Kidney (tissue), 13 donors: ENCODE measurements at regions not wholly inside any gene's neighbourhood (a gene's known extent, or its start where the extent isn't known, plus 50 kb on each side); places are given as distances from the start of the nearest gene placed in this dataset.

Experiments
- DNase-seq, 5 donors: peaks; one replicate each; pipeline ENCODE4 v3.0.0-alpha.2; 2013 to 2020
- FAIRE-seq: peaks from 2 replicates; lab custom pipeline; 2012; peaks lifted over from hg19 to GRCh38; lab: Jason Lieb, UNC
- H3K27ac ChIP-seq, 2 donors: one replicate each; pipeline ENCODE4 v1.7.0; 2013; ENCODE audit warnings: low read depth in 2 of 2, low read length in 2 of 2, inconsistent platforms in 1 of 2
- H3K27me3 ChIP-seq: one replicate; pipeline ENCODE4 v1.7.1; 2013; ENCODE audit warnings: low read length, inconsistent platforms; ENCODE audit not compliant: control insufficient read depth, insufficient read depth
- H3K36me3 ChIP-seq, 3 donors: one replicate each; pipeline versions ENCODE4 v1.7.0 to v1.7.1; 2013; ENCODE audit warnings: low read length in 3 of 3, control low read depth in 1 of 3, inconsistent platforms in 1 of 3; ENCODE audit not compliant: insufficient read depth in 3 of 3, control insufficient read depth in 2 of 3
- H3K4me1 ChIP-seq, 3 donors: one replicate each; pipeline versions ENCODE4 v1.7.0 to v1.7.1; 2013; ENCODE audit warnings: low read length in 3 of 3, inconsistent platforms in 1 of 3, low read depth in 1 of 3; ENCODE audit not compliant: control insufficient read depth in 2 of 3, insufficient read depth in 2 of 3
- H3K4me3 ChIP-seq, 3 donors: one replicate each; pipeline versions ENCODE4 v1.7.0 to v1.8.1; 2013; ENCODE audit warnings: low read length in 3 of 3, control low read depth in 1 of 3, inconsistent platforms in 1 of 3
- H3K9ac ChIP-seq, 3 donors: one replicate each; pipeline versions ENCODE4 v1.7.0 to v1.7.1; 2013; ENCODE audit warnings: low read length in 3 of 3, control low read depth in 1 of 3, inconsistent platforms in 1 of 3
- H3K9me3 ChIP-seq, 3 donors: one replicate each; pipeline versions ENCODE4 v1.7.0 to v1.7.1; 2013; ENCODE audit warnings: low read length in 3 of 3, control low read depth in 1 of 3, inconsistent platforms in 1 of 3; ENCODE audit not compliant: control insufficient read depth in 2 of 3, insufficient read depth in 1 of 3
- intact Hi-C: fragments of 100-400 bp; cut with DNase I; formaldehyde crosslinking; loops from one replicate; pipeline ENCODE4 v1.11.1; 2022
- TF ChIP-seq, protein P1 (sequence below): IDR thresholded peaks from 3 replicates; pipeline ENCODE4 v1.5.1; 2012; ENCODE audit warnings: mild to moderate bottlenecking, moderate library complexity, borderline replicate concordance; ENCODE audit not compliant: insufficient read depth; ENCODE audit errors: extremely low read depth
- donor health status: control.
- donor health status: control.
- donor health status: control.
- donor health status: control.
- donor health status: control.
- donor health status: DM: yes; HTN: yes; CAD: no.
- donor health status: Normal renal cell carcinoma (clear cell type).

- intact Hi-C loops = no loop called here
- TF ChIP-seq, protein P1, sequence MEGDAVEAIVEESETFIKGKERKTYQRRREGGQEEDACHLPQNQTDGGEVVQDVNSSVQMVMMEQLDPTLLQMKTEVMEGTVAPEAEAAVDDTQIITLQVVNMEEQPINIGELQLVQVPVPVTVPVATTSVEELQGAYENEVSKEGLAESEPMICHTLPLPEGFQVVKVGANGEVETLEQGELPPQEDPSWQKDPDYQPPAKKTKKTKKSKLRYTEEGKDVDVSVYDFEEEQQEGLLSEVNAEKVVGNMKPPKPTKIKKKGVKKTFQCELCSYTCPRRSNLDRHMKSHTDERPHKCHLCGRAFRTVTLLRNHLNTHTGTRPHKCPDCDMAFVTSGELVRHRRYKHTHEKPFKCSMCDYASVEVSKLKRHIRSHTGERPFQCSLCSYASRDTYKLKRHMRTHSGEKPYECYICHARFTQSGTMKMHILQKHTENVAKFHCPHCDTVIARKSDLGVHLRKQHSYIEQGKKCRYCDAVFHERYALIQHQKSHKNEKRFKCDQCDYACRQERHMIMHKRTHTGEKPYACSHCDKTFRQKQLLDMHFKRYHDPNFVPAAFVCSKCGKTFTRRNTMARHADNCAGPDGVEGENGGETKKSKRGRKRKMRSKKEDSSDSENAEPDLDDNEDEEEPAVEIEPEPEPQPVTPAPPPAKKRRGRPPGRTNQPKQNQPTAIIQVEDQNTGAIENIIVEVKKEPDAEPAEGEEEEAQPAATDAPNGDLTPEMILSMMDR = no peak
- FAIRE-seq = no peak
Observed at GRCh38 chr11:70555078-70555477, 156.7 kb downstream of the CTTN start.

DNA sequence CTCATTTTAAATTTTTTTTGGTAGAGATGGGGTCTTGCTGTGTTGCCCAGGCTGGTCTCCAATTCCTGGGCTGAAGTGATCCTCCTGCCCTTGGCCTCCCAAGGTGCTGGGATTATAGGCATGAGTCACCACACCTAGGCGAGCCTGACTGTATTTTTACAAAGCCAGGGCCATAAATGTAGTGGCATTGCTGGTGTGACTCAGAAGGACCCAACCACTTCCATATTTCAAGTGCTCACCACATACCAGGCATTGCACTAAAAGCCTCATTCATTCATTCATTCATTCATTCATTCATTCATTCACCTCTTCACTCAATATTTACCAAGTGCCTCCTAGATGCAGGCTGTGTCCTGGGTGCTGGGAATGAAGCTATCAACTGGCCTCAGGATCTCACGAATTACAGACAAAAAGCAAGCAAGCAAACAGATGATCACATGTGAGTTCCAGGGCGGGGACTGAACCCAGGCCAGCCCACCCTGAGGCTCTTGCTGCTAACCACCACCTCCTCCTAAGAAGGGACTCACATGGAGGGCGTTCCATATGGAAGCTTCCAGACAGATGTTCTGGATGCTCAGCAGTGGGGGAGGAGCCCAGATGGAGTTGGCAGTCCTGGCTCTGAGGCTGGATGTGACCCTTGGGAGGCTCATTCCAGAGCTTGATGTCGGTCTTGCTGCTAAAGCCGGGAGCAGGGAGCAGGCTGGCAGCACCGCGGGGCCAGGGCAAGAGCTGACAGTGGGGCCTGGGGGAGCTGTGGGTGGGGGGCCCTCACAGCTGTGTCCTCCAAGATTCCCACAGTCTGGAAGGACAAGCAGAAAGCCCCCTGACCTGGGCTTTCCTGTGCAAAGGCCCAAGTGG, 158.8 kb downstream of the CTTN start:
- no peak overlapping the region for H3K9ac ChIP-seq
- H3K27ac ChIP-seq = no peak overlapping the region
- no peaks in the 10 kb centered on the region for H3K27me3 ChIP-seq
- TF ChIP-seq, protein P1 = no peak
- no peak for FAIRE-seq
- H3K9me3 ChIP-seq = no peaks in the 10 kb centered on the region
- intact Hi-C loops = no loop called here
- no peaks in the 10 kb centered on the region for H3K36me3 ChIP-seq
- H3K4me3 ChIP-seq = no peak overlapping the region
- DNase-seq = peak in 2 of 5 donors; percentile 16 to 39
- H3K4me1 ChIP-seq = no peaks in the 10 kb centered on the region

More at GRCh38 chr11:70555078-70555477, 156.7 kb downstream of the CTTN start:
- DNase-seq = peak in 2 of 5 donors; percentile 33 to 35
- H3K9me3 ChIP-seq = no peaks in the 10 kb centered on the region
- no peaks in the 10 kb centered on the region for H3K36me3 ChIP-seq
- H3K9ac ChIP-seq = no peak overlapping the region
- H3K4me1 ChIP-seq = no peaks in the 10 kb centered on the region
- no peaks in the 10 kb centered on the region for H3K27me3 ChIP-seq
- no peak overlapping the region for H3K27ac ChIP-seq
- H3K4me3 ChIP-seq = no peak overlapping the region

DNA sequence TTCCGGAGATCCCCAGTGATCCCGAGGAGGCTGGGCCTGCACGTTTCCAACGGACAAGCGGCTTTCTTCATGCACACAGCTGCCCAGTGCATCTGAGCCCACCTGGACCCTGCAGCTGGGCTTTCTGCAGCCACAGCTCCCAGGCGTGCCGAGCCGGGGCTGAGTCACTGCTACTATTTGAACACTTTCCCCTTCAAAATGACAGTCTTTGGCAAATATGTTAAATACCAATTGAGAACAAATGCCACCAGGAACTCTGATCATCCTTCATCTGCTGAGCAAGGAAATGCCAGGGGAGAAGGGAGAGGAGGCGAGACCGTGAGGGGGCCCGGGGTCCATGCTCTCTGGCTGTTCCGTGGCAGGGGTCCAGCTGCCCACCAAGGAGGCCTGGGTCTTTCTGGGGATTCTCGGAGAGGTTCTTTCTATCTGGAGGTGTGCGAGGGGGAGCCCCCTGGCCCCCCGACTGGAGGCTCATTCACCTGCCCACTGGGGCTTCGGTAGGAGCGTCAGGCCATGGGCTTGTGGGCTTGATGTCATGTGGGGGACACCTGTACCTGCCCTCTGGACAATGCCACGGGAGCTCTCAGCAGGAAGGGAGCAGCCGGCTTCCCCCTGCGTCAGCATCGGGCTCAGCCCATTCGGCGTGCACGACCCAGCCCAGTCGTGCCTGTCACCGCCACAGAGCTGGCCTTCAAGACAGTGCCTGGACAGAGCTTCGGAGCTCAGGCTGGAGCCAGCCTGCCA, 159.6 kb downstream of the CTTN start:
- H3K27ac ChIP-seq = no peak overlapping the region
- no peak for FAIRE-seq
- H3K9me3 ChIP-seq = no peaks in the 10 kb centered on the region
- no peak overlapping the region for H3K9ac ChIP-seq
- H3K4me3 ChIP-seq = no peak overlapping the region
- intact Hi-C loops = no loop called here
- H3K27me3 ChIP-seq = no peaks in the 10 kb centered on the region
- TF ChIP-seq, protein P1 = no peak
- peak in 1 of 5 donors; percentile 64 for DNase-seq
- no peaks in the 10 kb centered on the region for H3K4me1 ChIP-seq
- no peaks in the 10 kb centered on the region for H3K36me3 ChIP-seq
